ENCODE measurements at regions not wholly inside any gene's neighbourhood (a gene's known extent, or its start where the extent isn't known, plus 50 kb on each side); places are given as distances from the start of the nearest gene placed in this dataset.

GRCh38 chrX:124518885-124519284 lies 172.5 kb downstream of the SH2D1A start:
- Histone ChIP-seq H3K27ac (ENCODE audit: low read depth, low read length) (no peak overlapping the region), H3K27me3 (ENCODE audit: control insufficient read depth in 2 of 2, insufficient read depth in 2 of 2, low read length in 2 of 2) (no peaks in the 10 kb centered on the region), H3K4me3 (ENCODE audit: low read length) (no peak overlapping the region), H3K9me3 (ENCODE audit: control insufficient read depth in 2 of 3, low read length in 3 of 3) (no peaks in the 10 kb centered on the region), H3K4me1 (ENCODE audit: control insufficient read depth in 2 of 2, insufficient read depth in 2 of 2, low read length in 2 of 2) (no peaks in the 10 kb centered on the region), H3K36me3 (ENCODE audit: control insufficient read depth in 2 of 3, insufficient read depth in 3 of 3, low read length in 3 of 3) (no peaks in the 10 kb centered on the region)
- H3K9me3 Mint-ChIP-seq = peaks cover 0 to 13% (median 2%) of the 10 kb centered on the region in 11 donors
- H3K27me3 Mint-ChIP-seq = no peaks in the 10 kb centered on the region
- ATAC-seq (no peak), DNase-seq (no peak)
- no peak overlapping the region for H3K4me3 Mint-ChIP-seq
- H3K4me1 Mint-ChIP-seq = no peaks in the 10 kb centered on the region
- peaks cover 0 to 13% (median 0%) of the 10 kb centered on the region in 5 donors for H3K36me3 Mint-ChIP-seq
- CTCF ChIA-PET = interaction anchor here (0.7 kb wide), 1 partner anchor 293 kb away, joined by 3 read pairs; no protein-coding TSS in a partner anchor
- POLR2A ChIA-PET = no interaction called here
- intact Hi-C loops (cut with micrococcal nuclease) = no loop called here
- no peak overlapping the region for H3K27ac Mint-ChIP-seq

DNA sequence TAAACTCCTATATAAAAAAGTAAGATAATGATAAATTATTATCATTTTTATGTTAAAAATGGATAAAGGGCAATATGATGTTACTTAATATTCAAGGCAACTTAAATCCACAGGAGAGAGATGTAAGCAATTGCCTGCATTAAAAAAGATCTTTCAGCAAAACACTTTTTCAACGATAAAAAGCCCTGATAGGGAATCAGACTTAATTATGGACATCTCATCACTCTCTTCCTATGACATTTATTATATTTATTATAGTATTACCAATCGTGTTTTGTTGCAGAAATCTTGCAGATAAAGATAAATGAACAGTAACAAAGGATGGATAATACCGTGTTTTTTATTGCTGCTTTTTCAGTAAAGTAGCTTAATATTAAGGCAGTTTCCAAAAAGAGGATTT lies 178.5 kb downstream of the SH2D1A start:
- DNase-seq = no peak
- intact Hi-C loops (cut with micrococcal nuclease) = no loop called here
- Histone ChIP-seq H3K36me3 (ENCODE audit: control insufficient read depth in 2 of 3, insufficient read depth in 3 of 3, low read length in 3 of 3) (no peaks in the 10 kb centered on the region), H3K27ac (ENCODE audit: low read depth, low read length) (no peak overlapping the region), H3K9me3 (ENCODE audit: control insufficient read depth in 2 of 3, low read length in 3 of 3) (no peaks in the 10 kb centered on the region), H3K4me3 (ENCODE audit: low read length) (no peak overlapping the region), H3K27me3 (ENCODE audit: control insufficient read depth in 2 of 2, insufficient read depth in 2 of 2, low read length in 2 of 2) (no peaks in the 10 kb centered on the region), H3K4me1 (ENCODE audit: control insufficient read depth in 2 of 2, insufficient read depth in 2 of 2, low read length in 2 of 2) (no peaks in the 10 kb centered on the region)
- ChIA-PET CTCF (interaction anchor here (0.7 kb wide), 1 partner anchor 176 kb away, joined by 3 read pairs; no protein-coding TSS in a partner anchor), POLR2A (no interaction called here)
- Mint-ChIP-seq H3K4me3 (no peak overlapping the region), H3K27me3 (no peaks in the 10 kb centered on the region), H3K36me3 (peaks cover 0 to 4% (median 3%) of the 10 kb centered on the region in 5 donors), H3K4me1 (no peaks in the 10 kb centered on the region), H3K27ac (no peak overlapping the region), H3K9me3 (peaks cover 0 to 1% (median 0%) of the 10 kb centered on the region in 11 donors)
- no peak for ATAC-seq

DNA sequence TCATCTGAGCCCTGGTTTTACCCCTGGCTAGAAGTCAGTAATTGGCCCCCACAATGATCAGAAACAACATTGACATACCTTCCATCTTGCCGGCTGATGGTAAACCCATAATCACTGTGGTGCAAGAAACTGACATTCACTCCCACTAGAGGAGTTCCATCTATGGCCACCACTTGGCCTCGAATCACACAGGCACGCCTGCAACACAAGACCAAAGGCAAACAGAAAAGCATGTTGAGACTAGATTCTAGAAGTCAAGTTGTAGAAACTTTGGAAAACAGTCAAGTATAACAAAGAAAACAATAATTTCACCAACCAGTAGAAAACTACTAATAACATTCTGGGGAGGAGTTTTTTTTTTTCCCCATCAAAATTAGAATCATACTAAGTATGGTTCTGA lies 183.4 kb downstream of the SH2D1A start:
- Histone ChIP-seq H3K4me1 (ENCODE audit: control insufficient read depth in 2 of 2, insufficient read depth in 2 of 2, low read length in 2 of 2) (no peaks in the 10 kb centered on the region), H3K36me3 (ENCODE audit: control insufficient read depth in 2 of 3, insufficient read depth in 3 of 3, low read length in 3 of 3) (no peaks in the 10 kb centered on the region), H3K27ac (ENCODE audit: low read depth, low read length) (no peak overlapping the region), H3K27me3 (ENCODE audit: control insufficient read depth in 2 of 2, insufficient read depth in 2 of 2, low read length in 2 of 2) (no peaks in the 10 kb centered on the region), H3K9me3 (ENCODE audit: control insufficient read depth in 2 of 3, low read length in 3 of 3) (no peaks in the 10 kb centered on the region), H3K4me3 (ENCODE audit: low read length) (no peak overlapping the region)
- DNase-seq (no peak), ATAC-seq (no peak)
- no peaks in the 10 kb centered on the region for H3K27me3 Mint-ChIP-seq
- intact Hi-C loops (cut with micrococcal nuclease) = no loop called here
- H3K4me3 Mint-ChIP-seq = no peak overlapping the region
- CTCF ChIA-PET = no interaction called here
- H3K4me1 Mint-ChIP-seq = no peaks in the 10 kb centered on the region
- POLR2A ChIA-PET = no interaction called here
- H3K36me3 Mint-ChIP-seq = peaks cover 0 to 7% (median 3%) of the 10 kb centered on the region in 5 donors
- H3K27ac Mint-ChIP-seq = no peak overlapping the region
- H3K9me3 Mint-ChIP-seq = no peaks in the 10 kb centered on the region

GRCh38 chrX:124530803-124531202 lies 184.4 kb downstream of the SH2D1A start:
- ATAC-seq (no peak), DNase-seq (no peak)
- Mint-ChIP-seq H3K4me1 (no peaks in the 10 kb centered on the region), H3K27ac (no peak overlapping the region), H3K4me3 (no peak overlapping the region), H3K36me3 (peaks cover 0 to 7% (median 3%) of the 10 kb centered on the region in 5 donors), H3K9me3 (no peaks in the 10 kb centered on the region), H3K27me3 (no peaks in the 10 kb centered on the region)
- H3K9me3 ChIP-seq (ENCODE audit: control insufficient read depth in 2 of 3, low read length in 3 of 3) = no peaks in the 10 kb centered on the region
- intact Hi-C loops (cut with micrococcal nuclease) = no loop called here
- H3K27ac ChIP-seq (ENCODE audit: low read depth, low read length) = no peak overlapping the region
- ChIA-PET POLR2A (no interaction called here), CTCF (no interaction called here)
- H3K4me1 ChIP-seq (ENCODE audit: control insufficient read depth in 2 of 2, insufficient read depth in 2 of 2, low read length in 2 of 2) = no peaks in the 10 kb centered on the region
- no peaks in the 10 kb centered on the region for H3K27me3 ChIP-seq (ENCODE audit: control insufficient read depth in 2 of 2, insufficient read depth in 2 of 2, low read length in 2 of 2)
- no peaks in the 10 kb centered on the region for H3K36me3 ChIP-seq (ENCODE audit: control insufficient read depth in 2 of 3, insufficient read depth in 3 of 3, low read length in 3 of 3)
- H3K4me3 ChIP-seq (ENCODE audit: low read length) = no peak overlapping the region

DNA sequence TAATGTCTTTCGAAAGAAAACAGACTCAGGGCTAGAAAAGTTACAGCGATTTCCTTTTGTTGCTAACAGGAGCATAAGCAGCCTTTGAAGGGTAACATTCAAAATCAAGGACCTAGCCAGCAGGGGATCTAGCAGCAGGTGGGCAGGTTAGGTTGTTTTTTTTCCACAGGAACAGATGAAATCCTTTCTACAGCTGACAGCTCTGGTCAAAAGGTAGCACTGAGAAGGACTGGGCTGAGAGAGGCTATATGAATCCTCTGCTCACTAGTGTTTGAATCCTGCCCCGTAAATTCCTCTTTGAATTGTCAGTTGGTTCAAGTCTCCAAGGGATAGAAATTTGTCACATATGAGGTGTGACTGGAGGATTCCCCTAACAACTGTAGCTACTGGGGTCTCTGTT lies 188.2 kb downstream of the SH2D1A start:
- no peak overlapping the region for H3K27ac ChIP-seq (ENCODE audit: low read depth, low read length)
- DNase-seq = no peak
- H3K9me3 ChIP-seq (ENCODE audit: control insufficient read depth in 2 of 3, low read length in 3 of 3) = no peaks in the 10 kb centered on the region
- peaks cover 0 to 5% (median 0%) of the 10 kb centered on the region in 5 donors for H3K36me3 Mint-ChIP-seq
- H3K4me3 ChIP-seq (ENCODE audit: low read length) = no peak overlapping the region
- no peak overlapping the region for H3K27ac Mint-ChIP-seq
- no peaks in the 10 kb centered on the region for H3K27me3 Mint-ChIP-seq
- no peaks in the 10 kb centered on the region for H3K36me3 ChIP-seq (ENCODE audit: control insufficient read depth in 2 of 3, insufficient read depth in 3 of 3, low read length in 3 of 3)
- ChIA-PET POLR2A (no interaction called here), CTCF (no interaction called here)
- no peaks in the 10 kb centered on the region for H3K27me3 ChIP-seq (ENCODE audit: control insufficient read depth in 2 of 2, insufficient read depth in 2 of 2, low read length in 2 of 2)
- no peaks in the 10 kb centered on the region for H3K4me1 ChIP-seq (ENCODE audit: control insufficient read depth in 2 of 2, insufficient read depth in 2 of 2, low read length in 2 of 2)
- no peaks in the 10 kb centered on the region for H3K4me1 Mint-ChIP-seq
- intact Hi-C loops (cut with micrococcal nuclease) = no loop called here
- no peaks in the 10 kb centered on the region for H3K9me3 Mint-ChIP-seq
- no peak overlapping the region for H3K4me3 Mint-ChIP-seq
- ATAC-seq = no peak

GRCh38 chrX:124540474-124540873 lies 194.1 kb downstream of the SH2D1A start:
- Histone ChIP-seq H3K4me3 (ENCODE audit: low read length) (no peak overlapping the region), H3K27ac (ENCODE audit: low read depth, low read length) (no peak overlapping the region), H3K27me3 (ENCODE audit: control insufficient read depth in 2 of 2, insufficient read depth in 2 of 2, low read length in 2 of 2) (no peaks in the 10 kb centered on the region), H3K4me1 (ENCODE audit: control insufficient read depth in 2 of 2, insufficient read depth in 2 of 2, low read length in 2 of 2) (no peaks in the 10 kb centered on the region), H3K36me3 (ENCODE audit: control insufficient read depth in 2 of 3, insufficient read depth in 3 of 3, low read length in 3 of 3) (no peaks in the 10 kb centered on the region), H3K9me3 (ENCODE audit: control insufficient read depth in 2 of 3, low read length in 3 of 3) (no peaks in the 10 kb centered on the region)
- ATAC-seq (no peak), DNase-seq (no peak)
- Mint-ChIP-seq H3K36me3 (peaks cover 0 to 2% (median 0%) of the 10 kb centered on the region in 5 donors), H3K9me3 (no peaks in the 10 kb centered on the region), H3K27ac (no peak overlapping the region), H3K27me3 (no peaks in the 10 kb centered on the region), H3K4me1 (no peaks in the 10 kb centered on the region), H3K4me3 (no peak overlapping the region)
- intact Hi-C loops (cut with micrococcal nuclease) = no loop called here
- ChIA-PET POLR2A (no interaction called here), CTCF (no interaction called here)

DNA sequence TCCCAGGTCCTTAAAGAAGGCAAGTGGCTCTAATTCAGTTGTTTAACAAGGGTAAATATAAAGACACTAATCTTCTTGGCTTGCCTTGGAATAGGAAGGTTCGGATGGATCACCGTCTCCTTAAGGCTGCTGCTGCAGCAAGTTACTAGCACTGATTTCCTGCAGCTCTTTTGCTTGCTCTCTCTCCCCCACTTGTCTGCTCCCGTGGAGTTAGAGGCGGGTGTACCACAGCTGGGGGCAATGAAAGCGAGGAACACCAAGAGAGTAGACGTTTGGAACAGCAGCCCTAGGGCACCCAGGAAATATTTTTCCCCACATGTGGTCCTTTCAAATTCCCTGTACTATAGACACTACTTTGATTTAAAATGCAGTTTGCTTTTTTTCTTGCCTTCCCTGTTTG lies 202.2 kb downstream of the SH2D1A start:
- H3K36me3 ChIP-seq (ENCODE audit: control insufficient read depth in 2 of 3, insufficient read depth in 3 of 3, low read length in 3 of 3) = no peaks in the 10 kb centered on the region
- peaks cover 0 to 3% (median 3%) of the 10 kb centered on the region in 5 donors for H3K36me3 Mint-ChIP-seq
- no peak overlapping the region for H3K27ac Mint-ChIP-seq
- H3K27ac ChIP-seq (ENCODE audit: low read depth, low read length) = no peak overlapping the region
- no peaks in the 10 kb centered on the region for H3K27me3 ChIP-seq (ENCODE audit: control insufficient read depth in 2 of 2, insufficient read depth in 2 of 2, low read length in 2 of 2)
- H3K9me3 ChIP-seq (ENCODE audit: control insufficient read depth in 2 of 3, low read length in 3 of 3) = no peaks in the 10 kb centered on the region
- DNase-seq (no peak), ATAC-seq (no peak)
- POLR2A ChIA-PET = no interaction called here
- no peak overlapping the region for H3K4me3 Mint-ChIP-seq
- H3K4me1 Mint-ChIP-seq = peaks cover 0 to 7% (median 0%) of the 10 kb centered on the region in 7 donors
- H3K4me1 ChIP-seq (ENCODE audit: control insufficient read depth in 2 of 2, insufficient read depth in 2 of 2, low read length in 2 of 2) = no peaks in the 10 kb centered on the region
- H3K27me3 Mint-ChIP-seq = no peaks in the 10 kb centered on the region
- H3K9me3 Mint-ChIP-seq = peaks cover 0 to 1% (median 0%) of the 10 kb centered on the region in 11 donors
- CTCF ChIA-PET = no interaction called here
- H3K4me3 ChIP-seq (ENCODE audit: low read length) = no peak overlapping the region
- intact Hi-C loops (cut with micrococcal nuclease) = no loop called here
